HEK293 (cell line): ENCODE measurements at regions not wholly inside any gene's neighbourhood (a gene's known extent, or its start where the extent isn't known, plus 50 kb on each side); places are given as distances from the start of the nearest gene placed in this dataset.

Experiments
- RBAK ChIP-seq: fragments of 450-650 bp; formaldehyde crosslinking; IDR thresholded peaks from 2 replicates; pipeline ENCODE4 v1.5.1; 2016; ENCODE audit warnings: missing biosample characterization, missing genetic modification characterization
- ZNF138 ChIP-seq: fragments of 450-650 bp; formaldehyde crosslinking; IDR thresholded peaks from 2 replicates; pipeline ENCODE4 v1.5.1; 2016; ENCODE audit warnings: missing biosample characterization, missing genetic modification characterization, borderline replicate concordance
- ZNF202 ChIP-seq: fragments of 450-650 bp; formaldehyde crosslinking; IDR thresholded peaks from 2 replicates; pipeline ENCODE4 v1.5.1; 2016; ENCODE audit warnings: missing biosample characterization, missing genetic modification characterization, borderline replicate concordance
- ZNF324 ChIP-seq: fragments of 450-650 bp; formaldehyde crosslinking; IDR thresholded peaks from 2 replicates; pipeline ENCODE4 v1.5.1; 2016; ENCODE audit warnings: missing biosample characterization, missing genetic modification characterization
- TF ChIP-seq, protein P1 (sequence below): fragments of 450-650 bp; formaldehyde crosslinking; IDR thresholded peaks from 2 replicates; pipeline ENCODE4 v1.5.1; 2016; ENCODE audit warnings: missing biosample characterization, missing genetic modification characterization
- TF ChIP-seq, protein P2 (sequence below): fragments of 450-650 bp; formaldehyde crosslinking; IDR thresholded peaks from 2 replicates; pipeline ENCODE4 v1.5.1; 2016; ENCODE audit warnings: missing biosample characterization, missing genetic modification characterization

DNA sequence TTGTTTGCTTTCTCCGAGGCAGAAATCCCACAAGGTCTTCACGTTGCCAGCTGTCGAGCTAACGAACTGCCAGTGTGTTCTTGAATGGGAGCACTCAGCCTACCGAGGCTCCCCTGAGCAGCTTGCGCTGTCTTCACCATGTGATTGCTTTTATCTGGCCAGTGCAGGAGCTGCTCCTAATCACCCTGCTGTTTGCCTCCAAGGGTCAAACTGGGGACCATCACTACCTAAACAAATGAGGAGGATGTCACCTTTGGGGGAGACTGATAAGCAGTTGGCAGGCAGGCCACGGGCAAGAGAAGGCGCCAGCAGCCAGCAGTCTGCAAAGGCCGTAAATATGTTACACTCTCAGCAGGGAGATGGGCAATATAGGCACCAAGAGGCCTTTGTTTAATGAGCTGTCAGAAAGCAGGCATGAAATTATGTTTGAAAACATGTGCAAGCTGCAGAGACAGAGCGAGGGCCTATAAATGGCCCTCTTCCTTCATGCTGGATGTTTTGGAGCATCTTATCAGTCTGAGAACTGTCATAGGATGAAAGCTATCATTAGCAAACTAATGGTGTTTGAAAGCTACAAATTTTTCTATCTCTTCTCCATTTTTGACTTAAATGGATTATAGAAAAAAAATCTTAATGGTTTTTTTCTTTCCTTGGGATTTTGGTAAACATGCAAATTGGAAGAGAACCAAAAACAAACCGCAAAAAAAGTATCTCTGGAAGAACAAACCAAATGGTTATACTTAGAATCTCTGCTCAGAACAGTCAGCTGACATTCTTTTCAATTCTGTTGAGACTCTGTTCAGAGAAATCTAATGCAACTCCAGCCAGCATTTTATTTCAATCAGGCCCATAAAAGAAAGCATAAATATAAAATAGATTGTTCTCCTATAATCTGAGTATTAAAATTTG is 267.3 kb upstream of the NPVF start:
- no peak for TF ChIP-seq ZNF324
- no peak for TF ChIP-seq ZNF138 (tag by site-specific recombination)
- TF ChIP-seq RBAK (tag by site-specific recombination), result no peak
- TF ChIP-seq, protein P1, sequence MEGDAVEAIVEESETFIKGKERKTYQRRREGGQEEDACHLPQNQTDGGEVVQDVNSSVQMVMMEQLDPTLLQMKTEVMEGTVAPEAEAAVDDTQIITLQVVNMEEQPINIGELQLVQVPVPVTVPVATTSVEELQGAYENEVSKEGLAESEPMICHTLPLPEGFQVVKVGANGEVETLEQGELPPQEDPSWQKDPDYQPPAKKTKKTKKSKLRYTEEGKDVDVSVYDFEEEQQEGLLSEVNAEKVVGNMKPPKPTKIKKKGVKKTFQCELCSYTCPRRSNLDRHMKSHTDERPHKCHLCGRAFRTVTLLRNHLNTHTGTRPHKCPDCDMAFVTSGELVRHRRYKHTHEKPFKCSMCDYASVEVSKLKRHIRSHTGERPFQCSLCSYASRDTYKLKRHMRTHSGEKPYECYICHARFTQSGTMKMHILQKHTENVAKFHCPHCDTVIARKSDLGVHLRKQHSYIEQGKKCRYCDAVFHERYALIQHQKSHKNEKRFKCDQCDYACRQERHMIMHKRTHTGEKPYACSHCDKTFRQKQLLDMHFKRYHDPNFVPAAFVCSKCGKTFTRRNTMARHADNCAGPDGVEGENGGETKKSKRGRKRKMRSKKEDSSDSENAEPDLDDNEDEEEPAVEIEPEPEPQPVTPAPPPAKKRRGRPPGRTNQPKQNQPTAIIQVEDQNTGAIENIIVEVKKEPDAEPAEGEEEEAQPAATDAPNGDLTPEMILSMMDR (tag by site-specific recombination), result no peak
- TF ChIP-seq, protein P2, sequence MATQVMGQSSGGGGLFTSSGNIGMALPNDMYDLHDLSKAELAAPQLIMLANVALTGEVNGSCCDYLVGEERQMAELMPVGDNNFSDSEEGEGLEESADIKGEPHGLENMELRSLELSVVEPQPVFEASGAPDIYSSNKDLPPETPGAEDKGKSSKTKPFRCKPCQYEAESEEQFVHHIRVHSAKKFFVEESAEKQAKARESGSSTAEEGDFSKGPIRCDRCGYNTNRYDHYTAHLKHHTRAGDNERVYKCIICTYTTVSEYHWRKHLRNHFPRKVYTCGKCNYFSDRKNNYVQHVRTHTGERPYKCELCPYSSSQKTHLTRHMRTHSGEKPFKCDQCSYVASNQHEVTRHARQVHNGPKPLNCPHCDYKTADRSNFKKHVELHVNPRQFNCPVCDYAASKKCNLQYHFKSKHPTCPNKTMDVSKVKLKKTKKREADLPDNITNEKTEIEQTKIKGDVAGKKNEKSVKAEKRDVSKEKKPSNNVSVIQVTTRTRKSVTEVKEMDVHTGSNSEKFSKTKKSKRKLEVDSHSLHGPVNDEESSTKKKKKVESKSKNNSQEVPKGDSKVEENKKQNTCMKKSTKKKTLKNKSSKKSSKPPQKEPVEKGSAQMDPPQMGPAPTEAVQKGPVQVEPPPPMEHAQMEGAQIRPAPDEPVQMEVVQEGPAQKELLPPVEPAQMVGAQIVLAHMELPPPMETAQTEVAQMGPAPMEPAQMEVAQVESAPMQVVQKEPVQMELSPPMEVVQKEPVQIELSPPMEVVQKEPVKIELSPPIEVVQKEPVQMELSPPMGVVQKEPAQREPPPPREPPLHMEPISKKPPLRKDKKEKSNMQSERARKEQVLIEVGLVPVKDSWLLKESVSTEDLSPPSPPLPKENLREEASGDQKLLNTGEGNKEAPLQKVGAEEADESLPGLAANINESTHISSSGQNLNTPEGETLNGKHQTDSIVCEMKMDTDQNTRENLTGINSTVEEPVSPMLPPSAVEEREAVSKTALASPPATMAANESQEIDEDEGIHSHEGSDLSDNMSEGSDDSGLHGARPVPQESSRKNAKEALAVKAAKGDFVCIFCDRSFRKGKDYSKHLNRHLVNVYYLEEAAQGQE (tag by site-specific recombination), result no peak
- no peak for TF ChIP-seq ZNF202 (tag by site-specific recombination)
